ENCODE measurements at regions not wholly inside any gene's neighbourhood (a gene's known extent, or its start where the extent isn't known, plus 50 kb on each side); places are given as distances from the start of the nearest gene placed in this dataset.
A peak's percentile ranks its signal among the peaks of the same experiment; 100 is the strongest.
"Not testable (repeated sequence)": the region's sequence is repeated elsewhere in the genome, so short reads cannot be mapped to it uniquely, and the experiment has no call there.

GRCh38 chr16:82293671-82294070 lies 123.6 kb upstream of the MPHOSPH6 start:
- DNase-seq: no peak

GRCh38 chr16:82287937-82288336 lies 117.9 kb upstream of the MPHOSPH6 start:
- DNase-seq: no peak

- DNase-seq: no peak
These were observed 112.6 kb upstream of the MPHOSPH6 start for GRCh38 chr16:82282662-82283061.

GRCh38 chr16:82281544-82281943 lies 111.5 kb upstream of the MPHOSPH6 start:
- no peak for DNase-seq

- DNase-seq: no peak
These were observed 110.8 kb upstream of the MPHOSPH6 start for GRCh38 chr16:82280867-82281266.

- not testable (repeated sequence) for DNase-seq
These were observed 105.3 kb upstream of the MPHOSPH6 start for GRCh38 chr16:82275349-82275748.

GRCh38 chr16:82271636-82272035 lies 101.6 kb upstream of the MPHOSPH6 start:
- no peak for DNase-seq

GRCh38 chr16:82267675-82268074 lies 97.7 kb upstream of the MPHOSPH6 start:
- not testable (repeated sequence) for DNase-seq

- no peak for DNase-seq
These were observed 95.8 kb upstream of the MPHOSPH6 start for GRCh38 chr16:82265809-82266208.

GRCh38 chr16:82264756-82265155 lies 94.7 kb upstream of the MPHOSPH6 start:
- no peak for DNase-seq

GRCh38 chr16:82263521-82264143 lies 93.6 kb upstream of the MPHOSPH6 start:
- DNase-seq: peak; percentile 1

GRCh38 chr16:82262244-82262643 lies 92.2 kb upstream of the MPHOSPH6 start:
- DNase-seq: no peak

- no peak for DNase-seq
These were observed 90.3 kb upstream of the MPHOSPH6 start for GRCh38 chr16:82260212-82260795.

- DNase-seq: no peak
These were observed 89.7 kb upstream of the MPHOSPH6 start for GRCh38 chr16:82259731-82260130.

GRCh38 chr16:82257990-82258389 lies 88.0 kb upstream of the MPHOSPH6 start:
- DNase-seq: no peak

- no peak for DNase-seq
These were observed 82.6 kb upstream of the MPHOSPH6 start for GRCh38 chr16:82252582-82252981.

- no peak for DNase-seq
These were observed 78.7 kb upstream of the MPHOSPH6 start for GRCh38 chr16:82248677-82249076.

- DNase-seq: no peak
These were observed 78.1 kb upstream of the MPHOSPH6 start for GRCh38 chr16:82248012-82248656.

GRCh38 chr16:82242201-82242600 lies 72.2 kb upstream of the MPHOSPH6 start:
- DNase-seq: no peak

- DNase-seq: no peak
These were observed 71.5 kb upstream of the MPHOSPH6 start for GRCh38 chr16:82241469-82242052.

GRCh38 chr16:82240111-82240510 lies 70.1 kb upstream of the MPHOSPH6 start:
- DNase-seq: no peak

- DNase-seq: no peak
These were observed 66.9 kb upstream of the MPHOSPH6 start for GRCh38 chr16:82236875-82237274.

GRCh38 chr16:82236415-82236814 lies 66.4 kb upstream of the MPHOSPH6 start:
- no peak for DNase-seq

GRCh38 chr16:82232806-82233205 lies 62.8 kb upstream of the MPHOSPH6 start:
- no peak for DNase-seq
